Ishikawa (cell line): ENCODE measurements at regions not wholly inside any gene's neighbourhood (a gene's known extent, or its start where the extent isn't known, plus 50 kb on each side); places are given as distances from the start of the nearest gene placed in this dataset.

Experiments
- CEBPB ChIP-seq: IDR thresholded peaks from 2 replicates; pipeline ENCODE4 v1.6.1; 2012
- CREB1 ChIP-seq: IDR thresholded peaks from 2 replicates; pipeline ENCODE4 v1.6.1; 2012; ENCODE audit warnings: low read depth
- EGR1 ChIP-seq: IDR thresholded peaks from 2 replicates; pipeline ENCODE4 v1.6.1; 2012
- EP300 ChIP-seq: IDR thresholded peaks from 2 replicates; pipeline ENCODE4 v1.6.1; 2012; ENCODE audit warnings: borderline replicate concordance
- FOXM1 ChIP-seq: IDR thresholded peaks from 2 replicates; pipeline ENCODE4 v1.6.1; 2012; ENCODE audit warnings: low read depth, borderline replicate concordance
- MAX ChIP-seq: IDR thresholded peaks from 2 replicates; pipeline ENCODE4 v1.6.1; 2012
- NFIC ChIP-seq: IDR thresholded peaks from 2 replicates; pipeline ENCODE4 v1.6.1; 2012
- RAD21 ChIP-seq: IDR thresholded peaks from 2 replicates; pipeline ENCODE4 v1.6.1; 2012; ENCODE audit warnings: low read depth
- REST ChIP-seq: IDR thresholded peaks from 2 replicates; pipeline ENCODE4 v1.6.1; 2012; ENCODE audit warnings: low read depth, mild to moderate bottlenecking
- TAF1 ChIP-seq: IDR thresholded peaks from 2 replicates; pipeline ENCODE4 v1.6.1; 2012; ENCODE audit warnings: low read depth, mild to moderate bottlenecking
- TCF12 ChIP-seq: IDR thresholded peaks from 2 replicates; pipeline ENCODE4 v1.6.1; 2012; ENCODE audit warnings: low read depth
- TEAD4 ChIP-seq: IDR thresholded peaks from 2 replicates; pipeline ENCODE4 v1.6.1; 2012
- USF1 ChIP-seq: IDR thresholded peaks from 2 replicates; pipeline ENCODE4 v1.6.1; 2012
- YY1 ChIP-seq: IDR thresholded peaks from 2 replicates; pipeline ENCODE4 v1.6.1; 2012; ENCODE audit warnings: low read depth
- ZBTB7A ChIP-seq: IDR thresholded peaks from 2 replicates; pipeline ENCODE4 v1.6.1; 2012; ENCODE audit warnings: low read depth

- TF ChIP-seq USF1 (no peak), TEAD4 (no peak), CEBPB (no peak), EGR1 (no peak), TAF1 (no peak), RAD21 (no peak), EP300 (no peak), YY1 (no peak), FOXM1 (no peak), ZBTB7A (no peak)
These were observed 441.0 kb downstream of the RAPGEF2 start for GRCh38 chr4:159543831-159544230.

GRCh38 chr4:159545556-159545955 is 442.7 kb downstream of the RAPGEF2 start:
- TF ChIP-seq TEAD4 (no peak), TAF1 (no peak), REST (no peak), CEBPB (no peak), FOXM1 (no peak), MAX (no peak), EP300 (no peak), CREB1 (no peak), NFIC (no peak), ZBTB7A (no peak)

- TF ChIP-seq EP300: no peak
These were observed 444.9 kb downstream of the RAPGEF2 start for GRCh38 chr4:159547645-159548308.

DNA sequence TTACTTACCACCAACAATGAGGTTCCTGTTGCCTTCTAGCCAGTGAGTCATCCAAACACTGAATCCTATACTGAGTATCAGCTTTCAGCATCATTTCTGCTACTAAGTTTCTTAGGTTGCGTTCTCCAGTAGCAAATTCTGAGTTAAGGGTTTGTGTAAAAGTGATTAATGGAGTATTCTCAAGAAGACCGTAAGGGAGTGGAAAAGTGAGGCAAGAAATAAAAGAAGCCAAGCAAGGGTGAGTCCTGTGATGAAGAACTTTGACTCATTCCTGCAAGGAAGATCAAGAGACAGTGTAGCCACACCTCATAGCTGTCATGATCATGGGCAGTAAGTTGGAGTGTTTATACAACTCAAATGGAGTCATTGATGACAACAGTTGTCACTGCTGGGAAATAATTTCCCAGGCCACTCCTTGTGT is 446.2 kb downstream of the RAPGEF2 start:
- no peak for TF ChIP-seq MAX
- TF ChIP-seq CEBPB: no peak
- no peak for TF ChIP-seq EP300
- no peak for TF ChIP-seq TCF12
- no peak for TF ChIP-seq TAF1
- TF ChIP-seq YY1: no peak
- no peak for TF ChIP-seq ZBTB7A
- TF ChIP-seq USF1: no peak
- no peak for TF ChIP-seq TEAD4
- no peak for TF ChIP-seq CREB1
- no peak for TF ChIP-seq REST
- TF ChIP-seq NFIC: no peak
- TF ChIP-seq RAD21: no peak
- no peak for TF ChIP-seq EGR1
- no peak for TF ChIP-seq FOXM1

DNA sequence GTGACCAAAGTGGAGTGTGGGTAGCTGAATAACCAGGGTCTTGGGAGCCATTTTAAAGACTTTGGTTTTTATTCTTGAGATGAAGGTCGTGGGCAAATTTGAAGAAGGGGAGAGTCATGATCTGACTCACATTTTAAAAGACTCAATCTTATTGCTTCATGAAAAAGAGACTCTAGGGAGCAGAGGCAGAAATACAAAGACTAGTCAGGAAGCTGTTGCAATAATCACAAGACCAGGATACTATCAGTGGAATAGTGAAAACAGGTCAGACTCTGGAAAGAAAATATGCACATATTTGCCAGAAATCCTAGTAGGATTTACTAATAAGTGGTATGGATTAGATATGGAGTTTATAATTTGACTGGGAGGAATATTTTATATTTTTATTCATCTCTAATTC is 448.4 kb downstream of the RAPGEF2 start:
- TF ChIP-seq NFIC (no peak), CREB1 (no peak), TCF12 (no peak), RAD21 (no peak), CEBPB (no peak), TEAD4 (no peak), REST (no peak), USF1 (no peak), EGR1 (no peak), ZBTB7A (no peak), FOXM1 (no peak), YY1 (no peak), MAX (no peak), EP300 (no peak), TAF1 (no peak)
